MV-4-11 (cell line): ENCODE measurements at regions not wholly inside any gene's neighbourhood (a gene's known extent, or its start where the extent isn't known, plus 50 kb on each side); places are given as distances from the start of the nearest gene placed in this dataset.

ENCODE experiments used
- DNase-seq: peaks from one replicate; lab custom pipeline; 2025; lab: John Stamatoyannopoulos, UW

GRCh38 chr1:223445402-223445801 is 52.2 kb downstream of the CCDC185 start:
- DNase-seq = no peak

GRCh38 chr1:223453902-223454301 is 60.7 kb downstream of the CCDC185 start:
- no peak for DNase-seq

- no peak for DNase-seq
Measured at GRCh38 chr1:223454959-223455358, 61.7 kb downstream of the CCDC185 start.

GRCh38 chr1:223455470-223455869 is 62.3 kb downstream of the CCDC185 start:
- DNase-seq = no peak

- DNase-seq = no peak
Measured at GRCh38 chr1:223456747-223457146, 63.5 kb downstream of the CCDC185 start.

GRCh38 chr1:223460566-223461189 is 67.5 kb downstream of the CCDC185 start:
- no peak for DNase-seq

GRCh38 chr1:223462047-223462630 is 68.9 kb downstream of the CCDC185 start:
- DNase-seq = no peak

GRCh38 chr1:223462866-223463404 is 69.7 kb downstream of the CCDC185 start:
- no peak for DNase-seq

GRCh38 chr1:223466151-223466550 is 72.9 kb downstream of the CCDC185 start:
- no peak for DNase-seq

- no peak for DNase-seq
Measured at GRCh38 chr1:223471566-223471965, 78.4 kb downstream of the CCDC185 start.

GRCh38 chr1:223472057-223472456 is 78.8 kb downstream of the CCDC185 start:
- DNase-seq = no peak

- DNase-seq = no peak
Measured at GRCh38 chr1:223473601-223474344, 80.6 kb downstream of the CCDC185 start.

- DNase-seq = no peak
Measured at GRCh38 chr1:223474804-223475203, 81.6 kb downstream of the CCDC185 start.

GRCh38 chr1:223477456-223477855 is 84.2 kb downstream of the CCDC185 start:
- no peak for DNase-seq

- DNase-seq = no peak
Measured at GRCh38 chr1:223478606-223479005, 85.4 kb downstream of the CCDC185 start.

GRCh38 chr1:223479261-223479660 is 86.0 kb downstream of the CCDC185 start:
- no peak for DNase-seq

GRCh38 chr1:223479718-223480425 is 86.7 kb downstream of the CCDC185 start:
- no peak for DNase-seq

- DNase-seq = no peak
Measured at GRCh38 chr1:223482132-223482531, 88.9 kb downstream of the CCDC185 start.

- peak; percentile 26 for DNase-seq
Measured at GRCh38 chr1:223482766-223483165, 89.6 kb downstream of the CCDC185 start.

- DNase-seq = no peak
Measured at GRCh38 chr1:223483511-223483910, 90.3 kb downstream of the CCDC185 start.

GRCh38 chr1:223486366-223486765 is 93.2 kb downstream of the CCDC185 start:
- DNase-seq = no peak
